ENCODE measurements at regions not wholly inside any gene's neighbourhood (a gene's known extent, or its start where the extent isn't known, plus 50 kb on each side); places are given as distances from the start of the nearest gene placed in this dataset.

DNA sequence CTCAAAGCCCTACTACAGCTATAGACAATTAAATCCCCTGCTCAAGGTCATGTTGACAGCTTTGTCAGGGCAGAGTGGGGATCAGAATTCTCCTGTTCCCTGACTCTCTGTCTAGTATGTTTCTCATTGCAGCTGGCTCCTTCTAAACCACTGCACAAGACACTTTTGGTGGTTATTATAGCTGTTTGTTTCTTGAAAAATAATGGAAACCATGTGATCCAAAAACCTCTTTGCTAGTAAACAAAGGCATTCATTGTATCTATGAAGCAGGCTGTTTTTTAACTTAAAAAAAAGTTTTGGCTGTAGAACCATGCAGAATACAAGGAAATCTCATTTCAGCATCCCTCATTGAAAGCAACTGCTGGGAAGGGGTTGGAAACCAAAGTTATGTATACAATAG is 352.5 kb upstream of the EPHA4 start:
- H2BK20ac ChIP-seq (ENCODE audit: low read length), result no peak overlapping the region
- no peak overlapping the region for H2BK5ac ChIP-seq (ENCODE audit: low read depth, low read length)
- TF ChIP-seq CHD2 (IDR thresholded peaks at IDR 0.05; ENCODE audit: low read length) (no peak), FOSL1 (IDR thresholded peaks at IDR 0.05; ENCODE audit: insufficient read depth, low read depth, low read length) (no peak), RBBP5 (IDR thresholded peaks at IDR 0.05; ENCODE audit: borderline replicate concordance, low read depth, low read length) (no peak), POLR2A (IDR thresholded peaks at IDR 0.05; ENCODE audit: control extremely low read depth in 1 of 2, low read depth in 2 of 2, low read length in 2 of 2) (no peak), NANOG (IDR thresholded peaks at IDR 0.05; ENCODE audit: insufficient read depth, low read depth, low read length, poor library complexity, severe bottlenecking) (no peak), EGR1 (IDR thresholded peaks at IDR 0.05; ENCODE audit: borderline replicate concordance, low read depth, low read length) (no peak), KDM5A (IDR thresholded peaks at IDR 0.05; ENCODE audit: low read length) (no peak), BACH1 (IDR thresholded peaks at IDR 0.05; ENCODE audit: low read length) (no peak), TAF1 (IDR thresholded peaks at IDR 0.05; ENCODE audit: low read depth, low read length) (no peak), RNF2 (IDR thresholded peaks at IDR 0.05; ENCODE audit: borderline replicate concordance, low read depth, low read length, missing control alignments, poor library complexity, severe bottlenecking) (no peak), SAP30 (IDR thresholded peaks at IDR 0.05; ENCODE audit: insufficient read depth, insufficient replicate concordance, low read length) (no peak), GTF2F1 (IDR thresholded peaks at IDR 0.05; ENCODE audit: borderline replicate concordance, low read depth, low read length) (no peak), RAD21 (IDR thresholded peaks at IDR 0.05 in 1 of 2, conservative IDR thresholded peaks at IDR 0.05 in 1 of 2; ENCODE audit: low read depth in 2 of 2, low read length in 2 of 2) (no peak)
- TF ChIP-seq, protein P1, sequence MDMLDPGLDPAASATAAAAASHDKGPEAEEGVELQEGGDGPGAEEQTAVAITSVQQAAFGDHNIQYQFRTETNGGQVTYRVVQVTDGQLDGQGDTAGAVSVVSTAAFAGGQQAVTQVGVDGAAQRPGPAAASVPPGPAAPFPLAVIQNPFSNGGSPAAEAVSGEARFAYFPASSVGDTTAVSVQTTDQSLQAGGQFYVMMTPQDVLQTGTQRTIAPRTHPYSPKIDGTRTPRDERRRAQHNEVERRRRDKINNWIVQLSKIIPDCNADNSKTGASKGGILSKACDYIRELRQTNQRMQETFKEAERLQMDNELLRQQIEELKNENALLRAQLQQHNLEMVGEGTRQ (IDR thresholded peaks at IDR 0.05; ENCODE audit: low read length), result no peak
- ChIA-PET CTCF (ENCODE audit: partially characterized antibody) (no interaction called here), POLR2A (ENCODE audit: partially characterized antibody) (no interaction called here)
- no peak overlapping the region for H2BK120ac ChIP-seq (replicated peaks; ENCODE audit: low read depth, low read length)
- H3K4me2 ChIP-seq (ENCODE audit: insufficient read depth in 1 of 2, low read depth in 2 of 2, low read length in 2 of 2), result no peak overlapping the region
- no peak overlapping the region for H3K27ac ChIP-seq (ENCODE audit: low read depth, low read length)
- no peaks in the 10 kb centered on the region; a peak in 1 of 8 replicates for H3K36me3 ChIP-seq (ENCODE audit: control insufficient read depth in 2 of 4, insufficient read depth in 4 of 4, low read length in 3 of 4)
- H2AFZ ChIP-seq (ENCODE audit: low read length), result no peak overlapping the region
- H4K5ac ChIP-seq (ENCODE audit: insufficient read length, low read depth, low read length), result no peak overlapping the region
- no peak overlapping the region for H3K18ac ChIP-seq (ENCODE audit: extremely low read depth, low read length)
- H2BK12ac ChIP-seq (ENCODE audit: low read depth, low read length), result no peak overlapping the region
- peaks cover 0 to 3% (median 1%) of the 10 kb centered on the region in 4 experiments; a peak in 2 of 7 replicates for H3K4me1 ChIP-seq (replicated peaks in 1 of 4; ENCODE audit: control insufficient read depth in 3 of 4, insufficient read depth in 4 of 4, low read length in 3 of 4)
- no peak overlapping the region for H3K4me3 ChIP-seq (ENCODE audit: extremely low read depth in 1 of 4, insufficient read depth in 2 of 4, low read depth in 3 of 4, low read length in 4 of 4)
- H3K79me2 ChIP-seq (ENCODE audit: control insufficient read depth in 1 of 2, insufficient read depth in 2 of 2, low read length in 2 of 2), result no peaks in the 10 kb centered on the region
- H3K4ac ChIP-seq (replicated peaks; ENCODE audit: insufficient read length, low read depth, low read length), result no peak overlapping the region
- no peaks in the 10 kb centered on the region for H3K79me1 ChIP-seq (ENCODE audit: low read depth, low read length)
- H2AK5ac ChIP-seq (ENCODE audit: low read depth, low read length), result no peak overlapping the region
- H3K14ac ChIP-seq (ENCODE audit: insufficient read length), result no peak overlapping the region
- H4K8ac ChIP-seq (ENCODE audit: extremely low read depth, insufficient read depth, low read length), result no peak overlapping the region
- no peaks in the 10 kb centered on the region for H3K9me3 ChIP-seq (ENCODE audit: insufficient read depth in 2 of 2, low read depth in 1 of 2, low read length in 1 of 2)
- no peaks in the 10 kb centered on the region for H4K20me1 ChIP-seq (replicated peaks in 1 of 2; ENCODE audit: control insufficient read depth in 1 of 2, insufficient read depth in 2 of 2, low read length in 2 of 2)
- no peaks in the 10 kb centered on the region for H3K27me3 ChIP-seq (replicated peaks in 1 of 4; ENCODE audit: control insufficient read depth in 3 of 4, extremely low read depth in 1 of 4, insufficient read depth in 3 of 4, low read length in 3 of 4)
- H3K23ac ChIP-seq (ENCODE audit: insufficient read length), result no peak overlapping the region
- H2BK15ac ChIP-seq (ENCODE audit: low read length), result no peak overlapping the region
- no peaks in the 10 kb centered on the region; the same call in 1 of the 2 replicates for H3K23me2 ChIP-seq (ENCODE audit: low read depth, low read length)
- H3K56ac ChIP-seq (replicated peaks; ENCODE audit: insufficient read length, low read depth, low read length), result no peak overlapping the region
- FAIRE-seq (no peak), DNase-seq (ENCODE audit: low read depth in 1 of 2, low spot score in 2 of 2) (no peak)
- H3K9ac ChIP-seq (replicated peaks in 1 of 4; ENCODE audit: extremely low read depth in 1 of 4, low read depth in 3 of 4, low read length in 3 of 4), result no peak overlapping the region
- no peak overlapping the region for H4K91ac ChIP-seq (replicated peaks; ENCODE audit: insufficient read length, low read length)

Data from H1 (cell line).